ENCODE measurements at regions not wholly inside any gene's neighbourhood (a gene's known extent, or its start where the extent isn't known, plus 50 kb on each side); places are given as distances from the start of the nearest gene placed in this dataset.

DNA sequence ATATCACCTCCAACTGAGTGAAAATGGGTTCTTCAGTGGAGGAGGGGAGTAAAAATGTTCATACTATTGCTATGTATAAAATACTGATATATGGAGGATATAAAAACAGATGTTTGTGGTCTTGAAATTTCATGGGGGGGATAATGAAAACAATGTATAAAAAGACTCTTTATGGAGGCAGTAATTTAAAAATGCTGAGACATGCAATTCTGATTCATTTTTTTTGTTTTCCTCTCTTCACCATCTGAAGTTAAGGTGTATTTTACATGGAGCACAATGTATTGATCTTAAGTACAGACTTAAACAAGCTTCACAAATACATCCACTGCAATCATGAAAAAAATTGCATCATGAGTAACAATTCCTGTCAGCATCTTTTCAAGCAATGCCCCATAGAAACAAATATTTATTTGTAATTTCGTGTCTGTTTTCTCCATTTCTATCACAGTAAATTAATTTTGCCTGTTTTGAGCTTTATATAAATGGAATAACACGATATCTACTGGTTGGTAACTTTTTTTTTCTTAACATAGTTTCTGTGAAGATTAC, 393.2 kb upstream of the ZNF804A start:
- no peak overlapping the region for H3K4me3 ChIP-seq
- DNase-seq (ENCODE audit: low spot score in 2 of 2) = no peak
- TF ChIP-seq POLR2A (IDR thresholded peaks at IDR 0.05) = no peak
- no peak for TF ChIP-seq POLR2AphosphoS5 (IDR thresholded peaks at IDR 0.05)
- no peak for TF ChIP-seq CTCF (IDR thresholded peaks at IDR 0.05)
- no peak for TF ChIP-seq EP300 (IDR thresholded peaks at IDR 0.05)
- no peaks in the 10 kb centered on the region for H3K36me3 ChIP-seq
- H3K9me3 ChIP-seq = no peaks in the 10 kb centered on the region
- no peaks in the 10 kb centered on the region for H3K27me3 ChIP-seq
- 63% methylated on average over 2 of the region's 2 CpGs for WGBS
- H3K4me1 ChIP-seq = no peaks in the 10 kb centered on the region
- H3K27ac ChIP-seq = no peak overlapping the region

- Histone ChIP-seq H3K27me3 (no peaks in the 10 kb centered on the region), H3K36me3 (no peaks in the 10 kb centered on the region), H3K4me3 (no peak overlapping the region), H3K27ac (no peak overlapping the region), H3K4me1 (no peaks in the 10 kb centered on the region), H3K9me3 (no peaks in the 10 kb centered on the region)
- whole genome bisulfite sequencing = 82% methylated on average over 2 of the region's 2 CpGs
- no peak for DNase-seq (ENCODE audit: low spot score in 2 of 2)
- TF ChIP-seq EP300 (IDR thresholded peaks at IDR 0.05) (no peak), POLR2AphosphoS5 (IDR thresholded peaks at IDR 0.05) (no peak), POLR2A (IDR thresholded peaks at IDR 0.05) (no peak), CTCF (IDR thresholded peaks at IDR 0.05) (no peak)
Observed at GRCh38 chr2:184206045-184206444, 392.3 kb upstream of the ZNF804A start.

- TF ChIP-seq POLR2AphosphoS5 (IDR thresholded peaks at IDR 0.05) = no peak
- no peak for TF ChIP-seq EP300 (IDR thresholded peaks at IDR 0.05)
- TF ChIP-seq POLR2A (IDR thresholded peaks at IDR 0.05) = no peak
- TF ChIP-seq CTCF (IDR thresholded peaks at IDR 0.05) = no peak
- 76% methylated on average over 3 of the region's 3 CpGs for WGBS
- H3K36me3 ChIP-seq = no peaks in the 10 kb centered on the region
- H3K27ac ChIP-seq = no peak overlapping the region
- no peaks in the 10 kb centered on the region for H3K27me3 ChIP-seq
- H3K4me3 ChIP-seq = no peak overlapping the region
- DNase-seq (ENCODE audit: low spot score in 2 of 2) = no peak
- H3K4me1 ChIP-seq = no peaks in the 10 kb centered on the region
- no peaks in the 10 kb centered on the region for H3K9me3 ChIP-seq
Observed at GRCh38 chr2:184210329-184210728, 388.0 kb upstream of the ZNF804A start.

- 91% methylated on average over 1 of the region's 1 CpG for WGBS
- TF ChIP-seq EP300 (IDR thresholded peaks at IDR 0.05) = no peak
- no peak for TF ChIP-seq POLR2AphosphoS5 (IDR thresholded peaks at IDR 0.05)
- TF ChIP-seq CTCF (IDR thresholded peaks at IDR 0.05) = no peak
- no peak for TF ChIP-seq POLR2A (IDR thresholded peaks at IDR 0.05)
- Histone ChIP-seq H3K27ac (no peak overlapping the region), H3K36me3 (no peaks in the 10 kb centered on the region), H3K4me1 (no peaks in the 10 kb centered on the region), H3K4me3 (no peak overlapping the region), H3K27me3 (no peaks in the 10 kb centered on the region), H3K9me3 (no peaks in the 10 kb centered on the region)
- DNase-seq (ENCODE audit: low spot score in 2 of 2) = no peak
Observed at GRCh38 chr2:184215745-184216144, 382.6 kb upstream of the ZNF804A start.

DNA sequence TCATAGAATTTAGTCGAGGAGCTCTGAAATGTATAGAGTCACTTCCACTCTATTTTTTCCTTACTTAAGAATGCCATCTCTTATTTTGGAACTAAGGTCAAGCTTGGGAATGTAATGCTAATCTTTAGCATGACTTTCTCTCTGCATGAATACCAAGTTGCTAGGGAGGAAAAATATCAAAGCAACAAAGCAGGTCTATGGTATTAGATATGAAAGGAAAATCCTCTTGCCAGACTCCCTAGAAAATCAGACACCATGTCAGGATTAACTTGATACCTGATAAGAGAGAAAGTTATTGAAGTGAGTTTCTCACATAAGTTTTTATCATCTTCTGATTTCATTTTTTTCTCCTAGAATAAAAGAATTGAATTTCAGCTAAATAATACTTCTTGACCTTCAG, 341.7 kb upstream of the ZNF804A start:
- H3K27me3 ChIP-seq = no peaks in the 10 kb centered on the region
- H3K4me1 ChIP-seq = no peaks in the 10 kb centered on the region
- no peak for DNase-seq (ENCODE audit: low spot score in 2 of 2)
- no peaks in the 10 kb centered on the region for H3K36me3 ChIP-seq
- no peaks in the 10 kb centered on the region for H3K9me3 ChIP-seq
- TF ChIP-seq POLR2AphosphoS5 (IDR thresholded peaks at IDR 0.05) (no peak), CTCF (IDR thresholded peaks at IDR 0.05) (no peak), EP300 (IDR thresholded peaks at IDR 0.05) (no peak), POLR2A (IDR thresholded peaks at IDR 0.05) (no peak)
- 76% methylated on average over 1 of the region's 1 CpG for WGBS
- H3K27ac ChIP-seq = no peak overlapping the region
- H3K4me3 ChIP-seq = no peak overlapping the region

Data from suprapubic skin (tissue), 4 donors.